Endothelial cell of umbilical vein (primary cell): ENCODE measurements at regions not wholly inside any gene's neighbourhood (a gene's known extent, or its start where the extent isn't known, plus 50 kb on each side); places are given as distances from the start of the nearest gene placed in this dataset.

Experiments
- BruUV-seq: library from RNA; stranded (reverse); fragments of 400-500 nt; replicated peaks from 2 replicates; lab custom pipeline; 2021; lab: Mats Ljungman, UMichigan
- CTCF ChIA-PET: fragments of 300-600, 350-600 bp; sonication (Branson Sonifier 250); formaldehyde crosslinking; loops from one replicate; lab custom pipeline; 2021; ENCODE audit warnings: antibody characterized with exemption, inconsistent platforms; lab: Charles Lee
- POLR2A ChIA-PET: fragments of 300-600, 350-600 bp; sonication (Branson Sonifier 250); formaldehyde crosslinking; loops from one replicate; lab custom pipeline; 2021; ENCODE audit warnings: antibody characterized with exemption, inconsistent platforms; lab: Charles Lee
- DNase-seq: peaks from one replicate; pipeline ENCODE4 v3.0.0-alpha.2; 2011; ENCODE audit warnings: low read depth, low spot score
- FAIRE-seq: peaks from 2 replicates; lab custom pipeline; 2011; peaks lifted over from hg19 to GRCh38; lab: Jason Lieb, UNC
- H2AFZ ChIP-seq: 2 replicates; pipeline ENCODE4 v1.6.0; 2012; ENCODE audit warnings: low read depth, low read length, control low read depth, inconsistent platforms
- H3K27ac ChIP-seq: 2 replicates; pipeline ENCODE4 v1.5.1; 2011; ENCODE audit warnings: low read depth, mild to moderate bottlenecking, control low read depth, low read length, moderate library complexity; ENCODE audit not compliant: insufficient read depth
- H3K27me3 ChIP-seq, 2 experiments: 2 replicates each; pipeline versions ENCODE4 v1.6.0 to v1.6.1; 2011; ENCODE audit warnings: low read length in 2 of 2, mixed read lengths in 1 of 2; ENCODE audit not compliant: control insufficient read depth in 2 of 2, insufficient read depth in 2 of 2
- H3K36me3 ChIP-seq, 2 experiments: 2 replicates in 1 of 2; 3 replicates in 1 of 2; pipeline ENCODE4 v1.5.1; 2011; ENCODE audit warnings: low read length in 2 of 2, mild to moderate bottlenecking in 1 of 2, moderate library complexity in 1 of 2; ENCODE audit not compliant: control insufficient read depth in 2 of 2, insufficient read depth in 2 of 2; ENCODE audit errors: extremely low read depth in 1 of 2
- H3K4me1 ChIP-seq: 3 replicates; pipeline ENCODE4 v1.5.1; 2011; ENCODE audit warnings: mild to moderate bottlenecking, low read length; ENCODE audit not compliant: control insufficient read depth, insufficient read depth; ENCODE audit errors: extremely low read depth
- H3K4me2 ChIP-seq: 2 replicates; pipeline ENCODE4 v1.6.1; 2011; ENCODE audit warnings: low read length, control low read depth, mixed read lengths; ENCODE audit not compliant: insufficient read depth
- H3K4me3 ChIP-seq, 3 experiments: fragments of 200-600 bp in 1 of 3; sonication (generic), shearing (Covaris generic) in 1 of 3; replicated peaks in 1 of 3; 2 replicates each; pipeline ENCODE4 v1.5.1; 2011 to 2016; ENCODE audit warnings: control low read depth in 3 of 3, low read length in 3 of 3, mild to moderate bottlenecking in 2 of 3, inconsistent platforms in 1 of 3, low read depth in 1 of 3, moderate library complexity in 1 of 3; ENCODE audit not compliant: insufficient read depth in 1 of 3
- H3K79me2 ChIP-seq: 2 replicates; pipeline ENCODE4 v1.6.0; 2012; ENCODE audit warnings: low read length, inconsistent platforms; ENCODE audit not compliant: control insufficient read depth, insufficient read depth
- H3K9ac ChIP-seq: replicated peaks from 2 replicates; pipeline ENCODE3; 2011; ENCODE audit warnings: low read length, control low read depth; ENCODE audit not compliant: insufficient read depth; ENCODE audit errors: extremely low read depth
- H3K9me1 ChIP-seq: replicated peaks from 3 replicates; pipeline ENCODE4 v1.6.0; 2011; ENCODE audit warnings: mild to moderate bottlenecking, low read length; ENCODE audit not compliant: control insufficient read depth, insufficient read depth; ENCODE audit errors: extremely low read depth
- H3K9me3 ChIP-seq: replicated peaks from 2 replicates; pipeline ENCODE4 v1.5.1; 2012; ENCODE audit warnings: low read length, inconsistent platforms; ENCODE audit not compliant: control insufficient read depth, insufficient read depth
- H4K20me1 ChIP-seq: replicated peaks from 2 replicates; pipeline ENCODE3; 2011; ENCODE audit warnings: mild to moderate bottlenecking, low read length; ENCODE audit not compliant: control insufficient read depth, insufficient read depth; ENCODE audit errors: extremely low read depth
- EZH2 ChIP-seq: IDR thresholded peaks from 2 replicates; pipeline ENCODE4 v1.6.1; 2012; ENCODE audit warnings: borderline replicate concordance, low read depth, mild to moderate bottlenecking, moderate library complexity, low read length, inconsistent platforms; ENCODE audit not compliant: severe bottlenecking
- FOS ChIP-seq: IDR thresholded peaks from 2 replicates; pipeline ENCODE4 v1.6.1; 2011; ENCODE audit warnings: mild to moderate bottlenecking, low read length, moderate library complexity, borderline replicate concordance; ENCODE audit not compliant: insufficient read depth
- GATA2 ChIP-seq: IDR thresholded peaks from 2 replicates; pipeline ENCODE4 v1.7.0; 2011; ENCODE audit warnings: low read depth, mild to moderate bottlenecking, moderate library complexity, mixed read lengths, low read length; ENCODE audit not compliant: insufficient read length, insufficient read depth
- JUN ChIP-seq: IDR thresholded peaks from 2 replicates; pipeline ENCODE4 v1.6.1; 2011; ENCODE audit warnings: borderline replicate concordance, low read depth; ENCODE audit not compliant: insufficient read length, insufficient read depth
- MYC ChIP-seq: IDR thresholded peaks from one replicate; pipeline ENCODE4 v1.6.1; 2011; ENCODE audit warnings: mild to moderate bottlenecking, low read depth, low read length
- POLR2A ChIP-seq: IDR thresholded peaks from 2 replicates; pipeline ENCODE4 v1.6.1; 2012; ENCODE audit warnings: low read depth, mild to moderate bottlenecking, control low read depth, low read length
- POLR2AphosphoS5 ChIP-seq: IDR thresholded peaks from 2 replicates; pipeline ENCODE4 v1.6.1; 2012; ENCODE audit warnings: low read depth, mild to moderate bottlenecking, control low read depth, low read length, moderate library complexity; ENCODE audit not compliant: insufficient read depth
- dilution Hi-C: fragments of 300-500 bp; cut with MboI; formaldehyde crosslinking; loops from one replicate; pipeline ENCODE4 v1.15.0; 2019; ENCODE audit warnings: low sequenced_read_pairs; ENCODE audit not compliant: extremely low pct_ligation_motif_present
- intact Hi-C: fragments of 100-400 bp; cut with micrococcal nuclease; formaldehyde crosslinking; loops from one replicate; pipeline ENCODE4 v1.10.0; 2022
- TF ChIP-seq, protein P1 (sequence below): IDR thresholded peaks from 2 replicates; pipeline ENCODE4 v1.6.1; 2011; ENCODE audit not compliant: insufficient read depth, insufficient read length
- TF ChIP-seq, protein P2 (sequence below), 2 donors: IDR thresholded peaks; 1 replicate in 1 of 2; 2 replicates in 1 of 2; pipeline ENCODE4 v1.5.1; 2011; ENCODE audit warnings: low read length in 2 of 2, mild to moderate bottlenecking in 2 of 2, moderate library complexity in 2 of 2, control low read depth in 1 of 2, inconsistent platforms in 1 of 2, low read depth in 1 of 2; ENCODE audit not compliant: insufficient read depth in 1 of 2; ENCODE audit errors: extremely low read depth in 1 of 2

- DNase-seq = no peak
- Histone ChIP-seq H3K4me2 (no peak overlapping the region), H3K27ac (no peak overlapping the region), H2AFZ (no peak overlapping the region), H3K9me3 (no peaks in the 10 kb centered on the region), H3K27me3 (no peaks in the 10 kb centered on the region), H3K4me3 (no peak overlapping the region), H3K9me1 (no peaks in the 10 kb centered on the region), H4K20me1 (no peaks in the 10 kb centered on the region), H3K4me1 (no peaks in the 10 kb centered on the region), H3K9ac (no peak overlapping the region), H3K36me3 (no peaks in the 10 kb centered on the region), H3K79me2 (no peaks in the 10 kb centered on the region)
- CTCF ChIA-PET = no interaction called here
- FAIRE-seq = no peak
- TF ChIP-seq, protein P1, sequence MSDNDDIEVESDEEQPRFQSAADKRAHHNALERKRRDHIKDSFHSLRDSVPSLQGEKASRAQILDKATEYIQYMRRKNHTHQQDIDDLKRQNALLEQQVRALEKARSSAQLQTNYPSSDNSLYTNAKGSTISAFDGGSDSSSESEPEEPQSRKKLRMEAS = no peak
- no peak for TF ChIP-seq JUN
- TF ChIP-seq POLR2A = no peak
- TF ChIP-seq GATA2 = no peak
- TF ChIP-seq EZH2 = no peak
- TF ChIP-seq POLR2AphosphoS5 = no peak
- no peak for TF ChIP-seq MYC
- TF ChIP-seq, protein P2, sequence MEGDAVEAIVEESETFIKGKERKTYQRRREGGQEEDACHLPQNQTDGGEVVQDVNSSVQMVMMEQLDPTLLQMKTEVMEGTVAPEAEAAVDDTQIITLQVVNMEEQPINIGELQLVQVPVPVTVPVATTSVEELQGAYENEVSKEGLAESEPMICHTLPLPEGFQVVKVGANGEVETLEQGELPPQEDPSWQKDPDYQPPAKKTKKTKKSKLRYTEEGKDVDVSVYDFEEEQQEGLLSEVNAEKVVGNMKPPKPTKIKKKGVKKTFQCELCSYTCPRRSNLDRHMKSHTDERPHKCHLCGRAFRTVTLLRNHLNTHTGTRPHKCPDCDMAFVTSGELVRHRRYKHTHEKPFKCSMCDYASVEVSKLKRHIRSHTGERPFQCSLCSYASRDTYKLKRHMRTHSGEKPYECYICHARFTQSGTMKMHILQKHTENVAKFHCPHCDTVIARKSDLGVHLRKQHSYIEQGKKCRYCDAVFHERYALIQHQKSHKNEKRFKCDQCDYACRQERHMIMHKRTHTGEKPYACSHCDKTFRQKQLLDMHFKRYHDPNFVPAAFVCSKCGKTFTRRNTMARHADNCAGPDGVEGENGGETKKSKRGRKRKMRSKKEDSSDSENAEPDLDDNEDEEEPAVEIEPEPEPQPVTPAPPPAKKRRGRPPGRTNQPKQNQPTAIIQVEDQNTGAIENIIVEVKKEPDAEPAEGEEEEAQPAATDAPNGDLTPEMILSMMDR (IDR thresholded peaks at IDR 0.05; ENCODE audit: extremely low read depth in 1 of 2, insufficient read depth in 1 of 2, low read depth in 1 of 2, low read length in 2 of 2) = no peak
- TF ChIP-seq FOS = no peak
- intact Hi-C loops = no loop called here
- dilution Hi-C loops = no loop called here
- no TSS peak for BruUV-seq
- POLR2A ChIA-PET = no interaction called here
Observed at GRCh38 chr13:73497430-73497829, 438.6 kb downstream of the KLF5 start.
